ENCODE measurements at regions not wholly inside any gene's neighbourhood (a gene's known extent, or its start where the extent isn't known, plus 50 kb on each side); places are given as distances from the start of the nearest gene placed in this dataset.

DNA sequence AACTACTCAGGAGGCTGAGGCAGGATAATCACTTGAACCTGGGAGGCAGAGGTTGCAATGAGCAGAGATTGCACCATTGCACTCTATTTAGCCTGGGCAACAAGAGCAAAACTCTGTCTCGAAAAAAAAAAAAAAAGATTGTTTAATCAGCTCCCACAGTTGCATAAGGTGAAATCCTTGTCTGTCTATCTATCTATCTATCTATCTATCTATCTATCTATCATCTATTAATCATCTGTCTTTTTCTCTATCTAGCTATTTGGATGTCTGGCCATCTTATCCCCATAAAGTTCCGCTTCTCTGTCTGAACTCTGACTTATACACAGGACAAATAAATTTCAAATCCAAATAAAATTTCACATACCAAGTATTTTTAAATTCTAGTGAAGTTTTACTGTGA, 223.2 kb upstream of the PGRMC2 start:
- CTCF ChIA-PET, result interaction anchor here (0.6 to 1.4 kb wide), 3 partner anchors 48 to 102 kb away, joined by 3 to 5 read pairs (median 4); no protein-coding TSS in a partner anchor

DNA sequence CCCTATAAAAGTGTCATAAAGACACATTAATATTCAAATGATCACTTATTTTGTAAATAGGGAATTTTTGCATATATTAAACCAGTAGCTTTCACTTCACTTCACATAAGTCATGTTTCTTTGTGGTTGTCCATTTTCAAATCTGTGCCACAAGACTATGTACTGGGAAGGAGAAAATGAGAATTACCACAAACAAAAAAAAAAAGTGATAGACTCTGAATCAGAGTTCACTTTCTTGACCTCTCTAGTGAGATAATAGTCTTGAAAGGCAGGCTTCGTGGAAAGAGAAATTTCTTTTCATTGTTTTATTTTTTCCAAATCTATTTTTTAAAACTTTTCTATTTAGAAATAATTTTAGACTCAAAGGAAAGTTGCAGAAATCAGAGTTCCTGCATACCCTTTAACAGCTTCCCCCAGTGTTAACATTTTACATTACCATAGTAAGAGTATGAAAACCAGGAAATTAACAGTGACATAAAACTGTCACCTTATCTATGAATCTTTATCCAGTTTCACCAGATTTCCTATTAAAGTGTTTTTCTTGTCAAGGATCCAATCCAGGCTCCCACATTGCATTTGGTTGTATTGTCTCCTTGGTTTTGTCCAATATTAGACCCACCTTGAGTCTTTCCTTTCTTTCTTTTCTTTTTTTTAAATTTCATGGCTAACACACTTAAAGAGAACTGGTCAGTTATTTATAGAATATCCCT, 215.4 kb upstream of the PGRMC2 start:
- TF ChIP-seq, protein P1, sequence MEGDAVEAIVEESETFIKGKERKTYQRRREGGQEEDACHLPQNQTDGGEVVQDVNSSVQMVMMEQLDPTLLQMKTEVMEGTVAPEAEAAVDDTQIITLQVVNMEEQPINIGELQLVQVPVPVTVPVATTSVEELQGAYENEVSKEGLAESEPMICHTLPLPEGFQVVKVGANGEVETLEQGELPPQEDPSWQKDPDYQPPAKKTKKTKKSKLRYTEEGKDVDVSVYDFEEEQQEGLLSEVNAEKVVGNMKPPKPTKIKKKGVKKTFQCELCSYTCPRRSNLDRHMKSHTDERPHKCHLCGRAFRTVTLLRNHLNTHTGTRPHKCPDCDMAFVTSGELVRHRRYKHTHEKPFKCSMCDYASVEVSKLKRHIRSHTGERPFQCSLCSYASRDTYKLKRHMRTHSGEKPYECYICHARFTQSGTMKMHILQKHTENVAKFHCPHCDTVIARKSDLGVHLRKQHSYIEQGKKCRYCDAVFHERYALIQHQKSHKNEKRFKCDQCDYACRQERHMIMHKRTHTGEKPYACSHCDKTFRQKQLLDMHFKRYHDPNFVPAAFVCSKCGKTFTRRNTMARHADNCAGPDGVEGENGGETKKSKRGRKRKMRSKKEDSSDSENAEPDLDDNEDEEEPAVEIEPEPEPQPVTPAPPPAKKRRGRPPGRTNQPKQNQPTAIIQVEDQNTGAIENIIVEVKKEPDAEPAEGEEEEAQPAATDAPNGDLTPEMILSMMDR (IDR thresholded peaks at IDR 0.05; ENCODE audit: unreplicated experiment), result no peak
- no peaks in the 10 kb centered on the region for H3K36me3 Mint-ChIP-seq (ENCODE audit: insufficient read depth, unreplicated experiment)
- H3K4me1 Mint-ChIP-seq (ENCODE audit: insufficient read depth, unreplicated experiment), result no peaks in the 10 kb centered on the region
- H3K27ac Mint-ChIP-seq (ENCODE audit: low read depth, unreplicated experiment), result no peak overlapping the region
- POLR2A ChIA-PET, result interaction anchor here (0.6 kb wide), 1 partner anchor 155 kb away, joined by 3 read pairs; no protein-coding TSS in a partner anchor
- no peak overlapping the region for H3K4me3 Mint-ChIP-seq (ENCODE audit: unreplicated experiment)
- no peaks in the 10 kb centered on the region for H3K27me3 Mint-ChIP-seq (ENCODE audit: insufficient read depth, unreplicated experiment)
- no TSS peak for BruUV-seq (replicated peaks)
- H3K9me3 Mint-ChIP-seq (ENCODE audit: unreplicated experiment), result peaks cover 7% of the 10 kb centered on the region
- DNase-seq (ENCODE audit: unreplicated experiment), result no peak
- CTCF ChIA-PET, result no interaction called here
- intact Hi-C loops (cut with micrococcal nuclease), result no loop called here

More for the DNA sequence above, 223.2 kb upstream of the PGRMC2 start:
- TF ChIP-seq, protein P1 (IDR thresholded peaks at IDR 0.05; ENCODE audit: unreplicated experiment), result no peak
- intact Hi-C loops (cut with micrococcal nuclease), result no loop called here
- DNase-seq (ENCODE audit: unreplicated experiment), result no peak
- H3K4me3 Mint-ChIP-seq (ENCODE audit: unreplicated experiment), result no peak overlapping the region
- no TSS peak for BruUV-seq (replicated peaks)
- peaks cover 15% of the 10 kb centered on the region for H3K4me1 Mint-ChIP-seq (ENCODE audit: insufficient read depth, unreplicated experiment)
- no peak overlapping the region for H3K27ac Mint-ChIP-seq (ENCODE audit: low read depth, unreplicated experiment)
- no peaks in the 10 kb centered on the region for H3K36me3 Mint-ChIP-seq (ENCODE audit: insufficient read depth, unreplicated experiment)
- no peaks in the 10 kb centered on the region for H3K9me3 Mint-ChIP-seq (ENCODE audit: unreplicated experiment)
- no peaks in the 10 kb centered on the region for H3K27me3 Mint-ChIP-seq (ENCODE audit: insufficient read depth, unreplicated experiment)
- POLR2A ChIA-PET, result no interaction called here

DNA sequence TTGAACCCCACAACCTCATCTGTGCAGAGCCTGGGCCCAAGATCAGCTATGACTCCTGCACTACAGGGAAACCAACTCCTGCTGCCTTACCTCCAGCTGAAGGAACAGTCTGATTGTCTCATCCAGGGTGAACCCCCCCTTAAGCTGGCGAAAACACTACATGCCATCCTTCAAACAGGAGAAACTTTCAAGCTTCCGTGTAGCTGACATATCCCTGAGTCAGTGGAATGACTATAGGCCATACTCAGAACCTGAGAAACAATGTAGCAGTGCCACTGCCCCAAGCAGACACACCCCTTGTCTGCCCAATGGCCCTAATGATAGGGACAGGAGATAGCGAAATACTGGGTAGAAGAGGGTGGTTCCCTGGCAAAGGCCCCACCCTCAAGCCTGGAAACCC, 213.6 kb upstream of the PGRMC2 start:
- intact Hi-C loops (cut with micrococcal nuclease), result no loop called here
- H3K36me3 Mint-ChIP-seq (ENCODE audit: insufficient read depth, unreplicated experiment), result no peaks in the 10 kb centered on the region
- H3K27me3 Mint-ChIP-seq (ENCODE audit: insufficient read depth, unreplicated experiment), result no peaks in the 10 kb centered on the region
- H3K27ac Mint-ChIP-seq (ENCODE audit: low read depth, unreplicated experiment), result no peak overlapping the region
- TF ChIP-seq, protein P1 (IDR thresholded peaks at IDR 0.05; ENCODE audit: unreplicated experiment), result no peak
- peaks cover 12% of the 10 kb centered on the region for H3K9me3 Mint-ChIP-seq (ENCODE audit: unreplicated experiment)
- CTCF ChIA-PET, result interaction anchor here (0.6 to 0.9 kb wide), 3 partner anchors 47 to 363 kb away, joined by 3 to 4 read pairs (median 3); no protein-coding TSS in a partner anchor
- no peak for DNase-seq (ENCODE audit: unreplicated experiment)
- H3K4me1 Mint-ChIP-seq (ENCODE audit: insufficient read depth, unreplicated experiment), result no peaks in the 10 kb centered on the region
- no TSS peak for BruUV-seq (replicated peaks)
- no peak overlapping the region for H3K4me3 Mint-ChIP-seq (ENCODE audit: unreplicated experiment)
- POLR2A ChIA-PET, result interaction anchor here (0.9 to 1.1 kb wide), 2 partner anchors 8 to 33 kb away, joined by 3 read pairs; no protein-coding TSS in a partner anchor

DNA sequence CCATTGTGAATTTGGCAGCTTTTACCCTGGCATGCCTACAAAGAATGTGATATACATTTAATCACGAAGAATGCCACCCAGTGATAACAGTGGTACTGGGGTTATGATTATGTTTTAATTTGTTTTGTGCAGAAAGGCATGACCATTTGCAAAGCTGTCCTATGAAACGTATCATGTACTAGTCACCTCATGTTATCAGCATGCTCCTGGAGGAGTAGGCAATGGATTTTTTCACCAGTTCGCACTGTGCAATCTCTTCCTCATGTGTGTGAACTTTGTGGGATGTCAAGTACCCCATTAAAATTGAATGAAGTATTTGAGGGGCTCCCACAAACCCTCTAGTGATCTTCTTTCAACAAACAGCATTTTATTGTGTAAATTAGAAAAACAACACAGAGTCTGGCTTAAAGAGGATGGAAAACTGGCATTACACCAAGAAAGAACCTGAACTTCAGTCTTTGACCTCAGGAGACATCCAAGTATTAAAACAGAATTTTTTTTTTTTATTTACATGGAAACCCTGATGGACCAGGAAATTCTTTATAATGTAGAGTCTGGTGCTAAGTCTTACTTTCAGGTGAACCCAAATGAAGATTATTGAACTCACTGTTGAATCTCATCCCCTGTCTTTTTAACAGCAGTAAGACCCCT, 200.6 kb upstream of the PGRMC2 start:
- H3K4me3 Mint-ChIP-seq (ENCODE audit: unreplicated experiment), result no peak overlapping the region
- H3K27me3 Mint-ChIP-seq (ENCODE audit: insufficient read depth, unreplicated experiment), result no peaks in the 10 kb centered on the region
- intact Hi-C loops (cut with micrococcal nuclease), result no loop called here
- H3K27ac Mint-ChIP-seq (ENCODE audit: low read depth, unreplicated experiment), result no peak overlapping the region
- BruUV-seq (replicated peaks), result no TSS peak
- CTCF ChIA-PET, result interaction anchor here (0.7 to 1.4 kb wide), 3 partner anchors 27 to 35 kb away, joined by 3 read pairs; no protein-coding TSS in a partner anchor
- TF ChIP-seq, protein P1 (IDR thresholded peaks at IDR 0.05; ENCODE audit: unreplicated experiment), result no peak
- POLR2A ChIA-PET, result interaction anchor here (1.1 kb wide), 1 partner anchor 10 kb away, joined by 3 read pairs; no protein-coding TSS in a partner anchor
- peaks cover 14% of the 10 kb centered on the region for H3K9me3 Mint-ChIP-seq (ENCODE audit: unreplicated experiment)
- H3K36me3 Mint-ChIP-seq (ENCODE audit: insufficient read depth, unreplicated experiment), result no peaks in the 10 kb centered on the region
- H3K4me1 Mint-ChIP-seq (ENCODE audit: insufficient read depth, unreplicated experiment), result no peaks in the 10 kb centered on the region
- DNase-seq (ENCODE audit: unreplicated experiment), result no peak

Data from MCF 10A (cell line).